AG04449 (cell line): ENCODE measurements at regions not wholly inside any gene's neighbourhood (a gene's known extent, or its start where the extent isn't known, plus 50 kb on each side); places are given as distances from the start of the nearest gene placed in this dataset.

Experiments used
- CTCF ChIA-PET: fragments of 350-600 bp; formaldehyde crosslinking; extraction: SDS; loops from one replicate; lab custom pipeline; 2021; ENCODE audit warnings: antibody characterized with exemption; lab: Yijun Ruan, JAX
- POLR2A ChIA-PET: fragments of 400-600, 350-600 bp; formaldehyde crosslinking; extraction: SDS; loops from one replicate; lab custom pipeline; 2020; ENCODE audit warnings: antibody characterized with exemption, inconsistent platforms; lab: Yijun Ruan, JAX
- DNase-seq: peaks from one replicate; pipeline ENCODE4 v3.0.0-alpha.2; 2010; ENCODE audit warnings: low read depth, low spot score
- H3K4me3 ChIP-seq: 2 replicates; pipeline ENCODE4 v1.5.1; 2011; ENCODE audit warnings: low read depth, mild to moderate bottlenecking, control low read depth, low read length
- CTCF ChIP-seq: IDR thresholded peaks from one replicate; pipeline ENCODE4 v1.5.1; 2011; ENCODE audit warnings: mild to moderate bottlenecking, moderate library complexity, low read length, control low read depth, inconsistent platforms; ENCODE audit not compliant: insufficient read depth; ENCODE audit errors: missing control alignments

- TF ChIP-seq CTCF, result no peak
- ChIA-PET POLR2A (no interaction called here), CTCF (no interaction called here)
- DNase-seq, result no peak
- H3K4me3 ChIP-seq, result no peak overlapping the region
Measured at GRCh38 chr9:117528225-117528624, 113.4 kb upstream of the ASTN2 start.

- POLR2A ChIA-PET, result no interaction called here
- H3K4me3 ChIP-seq, result no peak overlapping the region
- TF ChIP-seq CTCF, result no peak
- no peak for DNase-seq
- CTCF ChIA-PET, result no interaction called here
Measured at GRCh38 chr9:117526674-117527073, 111.8 kb upstream of the ASTN2 start.

GRCh38 chr9:117523531-117524153 is 108.8 kb upstream of the ASTN2 start:
- no peak overlapping the region for H3K4me3 ChIP-seq
- CTCF ChIA-PET, result no interaction called here
- no peak for DNase-seq
- TF ChIP-seq CTCF, result no peak
- POLR2A ChIA-PET, result no interaction called here

DNA sequence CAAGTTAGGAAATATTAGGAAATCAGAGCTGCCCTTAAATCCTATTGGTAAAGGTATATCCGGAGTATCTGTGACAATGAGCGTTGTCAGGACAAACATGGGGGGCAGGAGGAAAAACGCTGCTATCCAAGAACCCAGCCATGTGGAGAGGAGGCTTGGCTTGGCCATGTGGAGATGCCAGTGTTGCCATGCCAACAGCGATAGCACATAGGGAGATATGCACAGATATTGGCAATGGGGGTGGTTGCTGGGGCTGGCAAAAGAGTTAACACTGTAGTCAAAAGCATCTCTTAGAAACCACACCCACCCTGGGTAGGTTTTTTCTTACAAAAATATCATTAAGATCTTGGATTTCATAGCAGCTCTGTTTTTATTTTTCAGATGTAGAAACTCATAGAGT is 106.4 kb upstream of the ASTN2 start:
- CTCF ChIA-PET, result no interaction called here
- no peak for DNase-seq
- no peak overlapping the region for H3K4me3 ChIP-seq
- TF ChIP-seq CTCF, result no peak
- POLR2A ChIA-PET, result no interaction called here

GRCh38 chr9:117516676-117517632 is 102.1 kb upstream of the ASTN2 start:
- no peak for TF ChIP-seq CTCF
- H3K4me3 ChIP-seq, result no peak overlapping the region
- ChIA-PET POLR2A (no interaction called here), CTCF (no interaction called here)
- DNase-seq, result no peak

GRCh38 chr9:117511852-117512481 is 97.1 kb upstream of the ASTN2 start:
- POLR2A ChIA-PET, result no interaction called here
- no peak overlapping the region for H3K4me3 ChIP-seq
- DNase-seq, result no peak
- CTCF ChIA-PET, result no interaction called here
- TF ChIP-seq CTCF, result no peak
